HG03457 (cell line): ENCODE measurements at regions not wholly inside any gene's neighbourhood (a gene's known extent, or its start where the extent isn't known, plus 50 kb on each side); places are given as distances from the start of the nearest gene placed in this dataset.
"Not testable (repeated sequence)": the region's sequence is repeated elsewhere in the genome, so short reads cannot be mapped to it uniquely, and the experiment has no call there.

ENCODE experiments used
- ATAC-seq: cut with Tn5 transposase; IDR thresholded peaks from one replicate; pipeline ENCODE4 v1.9.1; 2021; ENCODE audit warnings: moderate number of reproducible peaks; ENCODE audit not compliant: unreplicated experiment

DNA sequence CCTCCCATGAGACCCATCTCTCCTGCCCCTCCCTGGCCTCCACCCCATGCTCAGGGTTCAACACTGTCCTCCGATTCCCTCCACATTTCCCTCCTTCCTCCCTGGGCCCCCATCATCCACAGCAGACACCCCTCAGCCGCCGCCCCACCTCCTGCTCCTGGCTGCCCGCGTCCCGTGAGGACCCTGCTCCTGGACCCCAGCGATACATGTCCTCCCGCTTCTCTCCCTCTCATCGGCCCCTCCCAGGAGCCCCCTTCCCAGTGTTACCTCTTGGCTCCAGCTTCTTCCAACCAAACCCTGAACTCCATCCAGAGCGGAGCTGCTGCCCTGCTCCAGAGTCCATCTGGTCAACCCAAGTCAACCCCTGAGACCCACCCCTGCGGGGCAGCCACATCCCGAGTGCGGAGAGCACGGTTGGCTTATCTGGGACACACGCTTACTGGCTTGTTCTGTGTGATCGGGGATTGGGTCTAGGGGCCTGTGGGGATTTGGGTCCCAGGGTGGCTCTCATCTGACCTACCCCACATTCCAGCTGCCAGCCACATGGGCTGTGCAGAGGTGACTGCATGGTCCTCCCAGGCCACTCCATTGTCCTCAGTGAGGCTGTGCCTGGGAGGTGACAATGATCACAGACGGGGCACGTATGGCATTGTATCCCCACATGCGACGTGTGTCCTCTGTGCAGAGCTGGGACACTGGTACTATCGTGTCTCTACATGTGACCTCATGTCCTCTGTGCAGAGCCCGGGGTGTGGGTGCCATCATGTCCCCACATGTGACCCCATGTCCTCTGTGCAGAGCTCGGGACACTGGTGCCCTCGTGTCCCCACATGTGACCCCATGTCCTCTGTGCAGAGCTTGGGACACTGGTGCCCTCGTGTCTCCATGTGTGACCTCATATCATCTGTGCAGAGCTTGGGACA, 333.6 kb downstream of the ADGRD1 start:
- no peak for ATAC-seq

DNA sequence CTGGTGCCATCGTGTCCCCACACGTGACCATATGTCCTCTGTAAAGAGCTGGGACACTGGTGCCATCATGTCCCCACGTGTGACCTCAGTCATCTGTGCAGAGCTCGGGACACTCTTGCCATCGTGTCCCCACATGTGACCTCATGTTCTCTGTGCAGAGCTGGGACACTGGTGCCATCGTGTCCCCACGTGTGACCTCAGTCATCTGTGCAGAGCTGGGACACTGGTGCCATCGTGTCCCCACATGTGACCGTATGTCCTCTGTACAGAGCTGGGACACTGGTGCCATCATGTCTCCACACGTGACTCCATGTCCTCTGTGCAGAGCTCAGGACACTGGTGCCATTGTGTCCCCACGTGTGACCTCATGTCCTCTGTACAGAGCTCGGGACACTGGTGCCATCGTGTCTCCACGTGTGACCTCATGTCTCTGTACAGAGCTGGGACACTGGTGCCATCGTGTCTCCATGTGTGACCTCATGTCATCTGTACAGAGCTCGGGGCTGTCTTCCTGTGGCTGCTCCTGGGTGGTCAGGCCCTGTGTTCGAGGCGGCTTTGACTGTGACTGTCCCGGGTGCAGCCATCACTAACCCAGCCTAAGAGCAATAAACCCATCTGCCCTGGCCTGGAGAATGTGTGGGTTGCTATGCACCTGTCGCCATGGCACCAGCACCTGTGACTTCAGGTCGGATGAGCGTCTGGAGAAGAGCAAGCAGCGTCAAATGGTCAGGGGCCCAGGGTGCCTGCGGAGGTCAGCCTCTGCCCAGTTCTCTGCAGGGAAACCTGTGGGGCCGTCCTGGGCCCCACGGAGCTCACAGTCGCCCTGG, 334.4 kb downstream of the ADGRD1 start:
- no peak for ATAC-seq

DNA sequence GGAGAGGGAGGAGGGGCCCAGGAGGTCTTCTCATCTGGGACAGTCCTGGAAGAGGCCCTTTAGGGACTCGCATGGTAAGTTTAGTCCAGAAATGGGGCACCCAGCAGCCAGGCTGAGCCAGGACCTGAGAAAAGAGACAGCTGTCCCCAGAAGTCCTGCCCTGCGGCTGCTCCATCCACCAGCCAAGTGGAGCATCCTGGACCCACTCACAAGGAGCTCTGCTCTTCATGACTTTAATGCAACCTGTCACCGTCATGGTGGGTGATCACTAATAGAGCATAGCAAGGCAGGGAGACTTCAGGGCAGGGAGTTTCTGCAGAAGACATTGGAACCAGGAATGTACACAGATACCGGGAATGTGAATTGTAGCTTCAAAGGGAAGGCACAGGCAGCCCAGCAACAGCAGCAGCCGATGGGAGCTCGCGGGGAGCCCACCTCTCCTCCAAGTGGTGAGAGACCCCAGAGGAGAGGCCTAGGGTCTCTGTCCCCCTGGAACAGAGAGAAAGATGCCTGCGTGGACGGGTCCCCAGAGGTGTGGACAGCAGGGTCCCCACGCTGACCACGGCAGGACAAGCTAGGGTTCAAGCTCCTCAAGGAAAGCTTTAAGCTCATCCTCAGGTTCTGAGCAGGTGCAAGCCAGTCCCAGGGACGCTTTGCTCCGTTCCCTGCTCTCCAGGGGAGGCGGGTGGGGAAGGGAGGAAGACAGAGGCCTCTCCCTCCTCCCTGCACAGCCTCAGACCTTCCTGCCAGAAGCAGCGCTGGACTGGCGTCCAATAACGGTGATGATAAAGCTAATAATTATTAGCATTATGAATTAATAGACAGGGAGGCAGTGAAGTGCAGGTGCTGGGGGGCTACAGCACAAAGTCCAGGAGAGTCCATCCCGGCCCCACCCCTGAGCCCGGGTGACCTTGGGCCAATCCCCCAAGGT, 335.3 kb downstream of the ADGRD1 start:
- ATAC-seq = not testable (repeated sequence)

DNA sequence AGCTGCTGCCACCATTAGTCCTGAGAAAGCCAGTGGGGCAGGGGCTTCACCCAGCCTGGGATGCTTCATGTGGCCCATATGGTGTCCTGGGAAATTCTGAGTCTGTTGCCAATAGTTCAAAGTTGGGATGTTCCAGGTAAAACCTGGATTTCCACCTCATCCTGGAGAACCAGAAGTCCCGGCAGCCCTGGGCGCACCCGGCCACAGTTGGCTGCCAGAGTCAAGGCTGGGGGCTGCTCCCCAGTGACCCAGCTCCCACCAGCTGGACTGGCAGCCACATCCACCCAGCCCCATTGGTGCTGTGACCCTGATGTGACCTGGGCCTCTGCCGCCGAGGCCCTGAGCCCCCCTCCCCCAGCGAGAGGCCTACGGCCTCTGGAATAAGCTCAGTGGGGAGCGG, 336.1 kb downstream of the ADGRD1 start:
- ATAC-seq = not testable (repeated sequence)

DNA sequence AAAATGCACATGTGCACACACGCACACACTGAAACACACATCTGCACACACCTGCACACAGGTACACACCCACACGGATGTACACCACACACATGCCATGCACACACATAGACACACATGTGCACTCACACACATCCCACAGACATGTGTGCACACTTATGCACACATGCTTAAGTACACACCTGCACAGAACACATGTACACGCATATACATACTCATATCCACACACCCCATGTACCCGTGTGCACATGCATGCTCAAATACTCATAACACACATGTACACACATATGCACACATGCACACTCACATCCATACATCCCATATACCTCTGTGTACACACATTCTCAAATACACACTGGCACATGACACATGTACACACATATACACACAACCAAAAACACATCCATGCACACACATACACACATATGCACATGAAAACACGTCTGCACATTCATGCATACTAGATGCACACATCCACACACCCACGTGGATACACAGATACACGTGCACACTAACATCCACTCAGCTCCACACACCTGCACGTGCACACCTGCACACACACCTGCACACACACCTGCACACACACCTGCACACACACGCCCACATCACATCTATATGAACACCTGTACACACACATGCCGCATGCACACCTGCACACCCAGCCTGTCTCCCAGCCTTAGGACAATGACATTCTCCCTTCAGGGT, 336.7 kb downstream of the ADGRD1 start:
- no peak for ATAC-seq

DNA sequence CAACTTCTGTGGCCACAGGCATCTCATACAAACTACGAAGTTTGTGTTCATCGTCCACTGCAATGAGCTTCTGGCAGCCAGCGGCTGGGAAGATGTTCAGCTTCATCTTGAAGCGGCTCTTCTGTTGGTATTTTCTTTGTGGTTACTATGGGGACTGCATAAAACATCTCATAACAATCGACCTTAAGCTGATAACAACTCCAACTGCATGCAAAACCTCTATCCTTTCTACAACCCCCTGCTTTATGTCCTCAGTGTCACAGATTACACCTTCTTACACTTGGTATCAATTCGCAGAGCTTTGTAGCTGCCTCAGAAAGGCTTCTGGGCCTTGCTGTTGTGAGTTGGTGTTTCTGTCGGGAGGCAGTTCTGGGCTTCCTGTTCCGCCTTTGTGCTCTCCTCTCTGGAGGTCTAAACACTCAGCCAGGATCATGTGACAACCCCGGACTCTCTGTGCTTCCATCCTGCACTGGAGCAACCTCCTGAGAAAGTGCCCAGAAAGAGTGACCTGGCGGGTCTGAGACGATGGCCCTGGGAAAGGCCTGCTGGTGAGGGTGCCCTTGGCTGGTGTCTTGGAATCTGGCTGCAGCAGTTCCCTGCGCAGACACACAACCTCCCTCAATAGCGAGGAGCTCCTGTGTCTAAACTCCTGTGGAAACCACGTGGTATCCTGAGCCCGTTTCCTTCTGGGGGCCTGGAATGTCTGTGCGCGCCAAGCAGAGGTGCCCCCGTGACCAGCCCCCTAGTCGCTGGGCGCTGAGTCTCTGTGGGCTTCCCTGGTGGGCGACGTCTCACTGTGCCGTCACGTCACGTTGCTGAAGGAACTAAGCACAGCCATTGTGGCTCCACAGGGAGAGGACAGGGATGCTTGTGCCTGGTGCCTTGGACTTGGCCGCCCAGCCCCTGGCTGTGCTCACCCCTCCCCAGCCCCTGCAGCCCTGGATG, 339.6 kb downstream of the ADGRD1 start:
- ATAC-seq = not testable (repeated sequence)

DNA sequence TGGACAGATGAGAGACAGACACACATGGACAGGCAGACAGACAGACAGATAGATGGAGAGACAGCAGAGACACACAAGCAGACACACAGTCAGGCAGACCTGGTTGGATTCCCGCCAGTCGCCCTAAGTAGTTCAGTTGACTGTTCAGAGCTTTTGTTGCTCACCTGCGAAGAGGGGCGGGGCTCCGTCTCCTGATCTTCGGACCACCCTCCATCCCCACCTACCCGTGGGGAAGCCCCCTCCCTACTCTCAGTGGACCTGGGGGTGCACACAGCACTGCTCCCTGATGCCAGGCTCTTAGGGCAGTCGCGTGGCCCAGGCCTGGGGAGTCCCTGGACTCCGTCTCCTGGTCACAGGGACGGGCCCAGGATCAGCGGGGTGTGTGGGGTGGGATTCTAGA, 341.0 kb downstream of the ADGRD1 start:
- not testable (repeated sequence) for ATAC-seq

DNA sequence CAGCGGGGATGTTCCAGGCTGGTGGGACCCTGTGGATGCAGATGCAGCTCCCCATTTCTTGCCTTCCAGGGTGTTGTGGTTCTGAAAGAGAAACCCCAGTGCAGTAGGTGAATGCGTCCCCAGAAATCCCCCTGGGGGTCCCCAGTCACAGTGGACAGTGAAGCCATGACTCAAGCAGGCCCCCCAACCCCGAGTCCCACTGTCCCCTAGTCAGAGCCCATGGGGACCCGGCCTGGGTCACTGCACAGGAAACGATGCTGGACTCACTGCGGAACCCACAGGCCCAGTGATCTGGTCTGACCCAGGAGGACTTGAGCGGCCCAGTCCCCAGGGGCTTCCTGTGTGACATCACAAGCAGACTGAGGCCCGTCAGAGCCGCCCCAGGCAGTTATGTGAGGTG, 341.4 kb downstream of the ADGRD1 start:
- ATAC-seq = not testable (repeated sequence)

DNA sequence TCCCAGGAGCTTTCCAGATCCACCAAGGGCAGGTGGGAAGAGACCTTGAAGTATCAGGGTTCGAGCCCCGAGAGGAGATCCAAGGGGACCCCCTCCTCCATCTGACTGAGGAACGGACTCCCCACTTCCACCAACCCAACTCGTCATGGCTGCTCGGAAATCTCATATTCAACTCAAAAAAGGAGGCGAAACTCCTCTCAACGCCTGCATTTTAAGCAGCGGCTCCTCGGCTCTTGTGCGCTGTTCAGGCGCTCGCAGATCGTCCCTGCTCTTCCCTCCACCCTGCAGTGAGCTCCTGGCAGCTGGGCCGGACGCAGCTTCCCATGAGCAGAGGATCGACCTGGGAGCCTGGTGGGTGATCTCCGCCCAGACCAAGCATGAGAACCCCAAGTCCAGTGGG, 341.9 kb downstream of the ADGRD1 start:
- ATAC-seq = not testable (repeated sequence)

DNA sequence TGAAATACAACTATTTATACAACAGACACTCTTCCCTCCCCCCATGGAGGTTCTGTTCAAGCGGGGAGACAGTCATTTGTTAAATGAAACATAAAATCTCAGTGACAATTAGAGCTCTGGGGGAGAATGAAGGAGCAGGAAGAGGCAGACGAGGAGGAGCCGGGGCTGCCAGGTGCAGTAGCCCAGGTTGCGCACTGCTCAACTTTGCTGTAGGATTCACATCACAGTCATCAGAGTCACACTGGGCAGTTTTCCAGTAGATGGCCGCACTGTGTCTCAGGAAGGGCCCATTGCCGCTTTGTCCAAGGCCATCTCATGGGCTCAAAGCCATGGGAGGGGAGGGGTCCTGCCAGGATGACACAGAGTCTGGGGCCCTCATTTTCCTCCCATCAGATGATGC, 342.4 kb downstream of the ADGRD1 start:
- ATAC-seq = not testable (repeated sequence)

DNA sequence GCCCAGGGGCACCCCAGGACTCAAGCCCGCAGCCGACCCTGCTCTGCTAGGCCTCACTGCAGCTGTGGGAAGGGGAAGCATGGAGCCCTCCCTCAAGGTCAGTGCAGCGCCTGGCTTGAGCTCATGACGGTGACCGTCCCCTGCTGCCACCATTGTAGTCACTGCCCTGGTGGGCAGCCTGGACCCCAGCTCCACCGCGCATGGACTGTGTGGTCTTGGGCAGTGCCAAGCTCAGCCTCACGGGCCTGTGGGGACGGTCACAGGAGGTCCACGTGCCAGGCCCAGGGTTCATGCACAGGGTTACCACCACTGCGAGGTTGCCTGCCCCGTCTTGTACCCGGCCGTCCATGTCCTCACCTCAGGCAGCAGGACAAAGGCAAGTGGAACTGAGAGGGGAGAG, 342.9 kb downstream of the ADGRD1 start:
- ATAC-seq = not testable (repeated sequence)

DNA sequence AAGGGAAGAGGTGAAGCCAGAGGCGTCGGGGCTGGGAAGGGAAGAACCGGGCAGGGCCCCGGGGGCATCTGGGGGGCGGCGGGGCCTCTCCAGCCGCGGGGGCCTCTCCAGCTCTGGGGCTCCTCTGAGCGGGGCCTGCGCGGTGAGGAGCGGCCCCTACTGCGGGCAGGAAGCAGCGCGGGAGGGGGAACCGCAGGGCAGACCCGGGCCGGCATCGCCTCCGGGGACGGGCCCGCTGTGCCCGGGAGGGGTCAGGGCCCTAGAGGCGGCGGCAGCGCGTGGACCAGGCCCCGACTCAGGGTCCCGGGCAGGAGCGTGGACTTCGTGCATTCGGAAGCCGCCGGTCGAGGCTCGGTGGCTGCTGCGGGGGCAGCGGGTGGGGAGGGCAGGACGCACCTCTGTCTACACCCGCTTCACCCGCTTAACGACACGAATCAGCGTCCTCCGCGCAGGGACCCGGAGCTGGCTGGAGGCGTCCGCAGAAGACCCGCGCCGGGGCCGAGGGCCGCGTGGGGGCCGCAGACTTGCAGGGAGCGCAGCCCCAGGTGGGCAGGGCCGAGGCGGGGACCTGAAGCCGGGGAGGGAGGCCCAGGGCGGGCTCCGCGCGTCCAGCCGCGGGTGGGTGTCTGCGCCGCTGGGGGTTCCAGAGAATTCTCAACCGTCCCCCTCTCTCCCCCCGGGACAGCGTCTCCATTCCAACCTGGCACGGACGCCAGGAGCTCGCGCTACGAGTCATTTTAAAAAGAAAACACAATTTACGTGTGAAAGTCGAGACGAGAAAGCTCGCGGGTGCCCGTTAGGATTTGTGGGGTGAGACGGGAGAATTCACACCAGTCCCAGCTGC, 345.0 kb downstream of the ADGRD1 start:
- ATAC-seq = not testable (repeated sequence)

DNA sequence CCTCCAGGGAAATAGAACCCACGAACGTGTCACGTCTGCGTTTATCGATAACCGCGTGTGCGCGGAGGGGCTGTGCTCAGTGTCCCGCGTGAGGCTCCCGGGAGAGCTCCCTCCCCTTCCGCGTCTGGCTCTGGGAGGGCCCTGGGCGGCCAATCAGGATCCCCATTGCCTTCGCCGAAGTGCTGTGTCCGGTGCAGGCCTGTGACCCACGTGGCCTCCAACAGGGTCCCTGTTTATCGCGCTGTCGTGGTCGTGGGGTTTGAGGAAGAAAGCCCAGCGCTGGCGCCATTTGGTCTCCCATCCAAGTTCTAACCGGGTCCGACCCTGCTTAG, 345.6 kb downstream of the ADGRD1 start:
- ATAC-seq = not testable (repeated sequence)

DNA sequence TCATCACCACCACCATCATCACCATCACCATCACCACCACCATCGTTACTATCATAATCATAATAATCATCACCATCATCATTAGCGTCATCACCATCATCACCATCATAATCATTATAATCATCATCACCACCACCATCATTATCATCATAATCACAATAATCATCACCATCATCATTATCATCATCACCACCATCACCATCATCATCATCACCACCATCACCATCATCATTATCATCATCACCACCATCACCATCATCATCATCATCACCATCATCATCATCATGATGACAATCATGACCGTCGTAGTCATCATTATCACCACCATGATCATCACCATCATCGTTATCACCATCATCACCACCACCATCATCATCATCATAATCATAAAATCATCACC, 349.9 kb downstream of the ADGRD1 start:
- not testable (repeated sequence) for ATAC-seq

DNA sequence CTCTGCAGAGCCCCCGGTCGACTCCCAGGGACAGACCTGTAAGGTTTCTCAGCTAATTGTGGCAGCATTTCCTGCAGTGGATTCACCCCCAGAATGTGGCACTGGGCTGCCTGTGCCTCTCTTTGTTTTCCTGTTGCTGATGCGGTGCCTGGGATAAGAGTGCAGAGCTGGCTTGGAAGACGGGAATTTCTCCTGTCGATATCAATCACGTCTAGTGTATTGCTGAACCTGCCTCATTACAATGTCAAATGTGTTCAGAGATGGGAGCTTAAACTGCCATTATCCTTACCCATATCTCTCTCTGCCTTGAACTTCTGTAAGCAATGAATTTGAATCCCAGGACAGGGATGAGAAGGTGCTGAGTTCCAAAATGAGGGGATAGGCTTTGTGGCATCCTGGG, 350.9 kb downstream of the ADGRD1 start:
- not testable (repeated sequence) for ATAC-seq

DNA sequence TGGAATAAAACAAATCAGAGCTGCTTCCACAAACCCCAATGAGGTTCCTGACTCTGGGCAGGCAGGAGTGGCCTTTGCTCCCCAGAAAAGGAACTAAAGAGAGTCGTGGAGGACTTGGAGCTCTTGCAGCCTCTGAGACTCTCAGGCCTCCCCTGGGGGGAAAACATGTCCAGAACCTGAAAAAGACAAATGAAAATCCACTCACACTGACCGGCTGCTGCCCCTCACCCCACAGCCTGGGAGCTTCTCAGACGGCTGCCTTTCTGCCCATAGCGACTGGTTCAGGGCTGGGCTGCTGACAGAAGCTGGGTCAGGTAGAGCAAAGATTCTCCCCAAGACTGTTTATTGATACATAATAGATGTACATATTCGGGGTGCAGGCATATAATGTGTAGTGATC, 356.0 kb downstream of the ADGRD1 start:
- no peak for ATAC-seq

DNA sequence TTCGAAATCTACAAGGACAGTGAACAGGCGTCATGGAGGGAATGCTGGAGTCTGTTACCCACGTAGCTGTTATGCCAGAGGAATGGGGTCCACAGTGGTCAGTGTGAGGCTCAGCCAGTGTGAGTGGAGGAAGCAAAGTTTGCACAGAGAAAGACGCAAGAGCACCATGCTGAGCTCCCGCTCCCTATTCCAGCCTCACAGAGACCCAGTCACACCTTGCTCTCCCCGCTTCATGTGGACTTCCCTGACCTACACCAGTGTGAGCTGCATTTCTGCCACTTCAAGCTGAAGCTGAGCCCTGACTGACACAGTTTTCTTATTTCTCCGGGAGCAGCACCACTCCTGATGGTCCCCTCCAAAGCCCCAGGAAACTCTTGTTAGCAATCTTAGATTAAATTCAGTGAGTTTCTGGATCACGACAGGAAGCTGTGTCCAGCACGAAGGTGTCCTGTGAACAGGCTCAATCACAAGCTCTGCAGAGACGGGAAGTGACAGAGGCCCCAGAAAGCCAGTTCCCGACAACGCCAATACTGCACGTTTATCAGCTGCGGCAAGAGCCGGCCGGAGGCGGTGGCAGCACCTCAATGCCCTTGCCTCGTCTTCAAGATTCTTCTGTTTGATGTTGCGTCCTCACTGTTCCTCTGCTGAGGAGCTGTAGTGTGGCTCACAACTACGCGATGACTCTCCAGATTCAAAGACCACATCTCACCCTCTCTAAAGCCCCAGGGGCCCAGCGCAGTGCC, 356.7 kb downstream of the ADGRD1 start:
- ATAC-seq = not testable (repeated sequence)
